ENCODE measurements at regions not wholly inside any gene's neighbourhood (a gene's known extent, or its start where the extent isn't known, plus 50 kb on each side); places are given as distances from the start of the nearest gene placed in this dataset.

DNA sequence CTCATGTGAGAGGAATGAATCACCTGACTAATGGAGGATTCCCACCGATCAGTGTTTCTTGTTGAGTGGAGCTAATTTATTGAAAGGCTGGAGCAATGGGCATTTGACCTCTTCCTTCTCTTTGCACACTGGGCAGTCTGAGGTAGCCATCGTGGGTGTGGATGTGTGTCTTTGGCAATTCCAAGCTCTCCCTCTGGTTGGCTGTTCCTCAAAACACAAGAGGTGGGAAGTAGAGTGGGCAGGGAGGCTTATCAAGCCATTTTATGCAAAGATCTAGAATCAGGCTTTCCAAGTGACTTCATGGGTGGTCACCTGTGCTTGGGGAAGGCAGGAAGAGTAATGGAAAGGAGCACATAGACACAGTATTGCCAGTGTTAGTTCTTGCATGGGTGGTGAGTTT, 154.8 kb downstream of the INSIG2 start:
- FAIRE-seq (no peak), ATAC-seq (no peak), DNase-seq (ENCODE audit: low read depth in 1 of 2, low spot score in 1 of 2) (no peak)
- Histone ChIP-seq H3K4me1 (no peaks in the 10 kb centered on the region), H3K27ac (no peak overlapping the region), H3K4me3 (no peak overlapping the region), H3K9me3 (no peaks in the 10 kb centered on the region), H3K4me2 (no peak overlapping the region)
- 4% methylated on average over 2 of the region's 2 CpGs for WGBS (ENCODE audit: missing lambda C conversion rate)
- TF ChIP-seq HEYL (CRISPR knock-in tag; IDR thresholded peaks at IDR 0.05) (no peak), GATA3 (IDR thresholded peaks at IDR 0.05; ENCODE audit: borderline replicate concordance) (no peak), ZSCAN20 (CRISPR knock-in tag; IDR thresholded peaks at IDR 0.05) (no peak), RFX5 (IDR thresholded peaks at IDR 0.05) (no peak), SMC3 (IDR thresholded peaks at IDR 0.05) (no peak), HOXA7 (CRISPR knock-in tag; IDR thresholded peaks at IDR 0.05) (no peak), NR3C1 (IDR thresholded peaks at IDR 0.05) (no peak), TP53 (CRISPR knock-in tag; IDR thresholded peaks at IDR 0.05) (no peak), CBX8 (IDR thresholded peaks at IDR 0.05) (no peak), CEBPB (IDR thresholded peaks at IDR 0.05) (no peak), NPAS2 (CRISPR knock-in tag; IDR thresholded peaks at IDR 0.05; ENCODE audit: borderline replicate concordance) (no peak), KDM5A (IDR thresholded peaks at IDR 0.05) (no peak), HDAC2 (IDR thresholded peaks at IDR 0.05) (no peak), EP300 (IDR thresholded peaks at IDR 0.05) (no peak), SREBF2 (IDR thresholded peaks at IDR 0.05) (no peak), TFCP2L1 (CRISPR knock-in tag; IDR thresholded peaks at IDR 0.05) (no peak), USF2 (IDR thresholded peaks at IDR 0.05) (no peak)
- TF ChIP-seq, protein P1, sequence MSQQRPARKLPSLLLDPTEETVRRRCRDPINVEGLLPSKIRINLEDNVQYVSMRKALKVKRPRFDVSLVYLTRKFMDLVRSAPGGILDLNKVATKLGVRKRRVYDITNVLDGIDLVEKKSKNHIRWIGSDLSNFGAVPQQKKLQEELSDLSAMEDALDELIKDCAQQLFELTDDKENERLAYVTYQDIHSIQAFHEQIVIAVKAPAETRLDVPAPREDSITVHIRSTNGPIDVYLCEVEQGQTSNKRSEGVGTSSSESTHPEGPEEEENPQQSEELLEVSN (IDR thresholded peaks at IDR 0.05; ENCODE audit: borderline replicate concordance, low read depth), result no peak
- CTCF ChIA-PET, result interaction anchor here (1.4 kb wide), 1 partner anchor 613 kb away, joined by 4 read pairs; no protein-coding TSS in a partner anchor
- POLR2A ChIA-PET, result no interaction called here

- ChIA-PET CTCF (interaction anchor here (0.8 kb wide), 1 partner anchor 622 kb away, joined by 4 read pairs; no protein-coding TSS in a partner anchor), POLR2A (no interaction called here)
- DNase-seq (ENCODE audit: low read depth in 1 of 2, low spot score in 1 of 2), result no peak
- 0% methylated on average over 2 of the region's 2 CpGs for WGBS (ENCODE audit: missing lambda C conversion rate)
- no peak for ATAC-seq
- Histone ChIP-seq H3K4me1 (no peaks in the 10 kb centered on the region), H3K4me2 (no peak overlapping the region), H3K4me3 (no peak overlapping the region), H3K9me3 (no peaks in the 10 kb centered on the region), H3K27ac (no peak overlapping the region)
- TF ChIP-seq, protein P2, sequence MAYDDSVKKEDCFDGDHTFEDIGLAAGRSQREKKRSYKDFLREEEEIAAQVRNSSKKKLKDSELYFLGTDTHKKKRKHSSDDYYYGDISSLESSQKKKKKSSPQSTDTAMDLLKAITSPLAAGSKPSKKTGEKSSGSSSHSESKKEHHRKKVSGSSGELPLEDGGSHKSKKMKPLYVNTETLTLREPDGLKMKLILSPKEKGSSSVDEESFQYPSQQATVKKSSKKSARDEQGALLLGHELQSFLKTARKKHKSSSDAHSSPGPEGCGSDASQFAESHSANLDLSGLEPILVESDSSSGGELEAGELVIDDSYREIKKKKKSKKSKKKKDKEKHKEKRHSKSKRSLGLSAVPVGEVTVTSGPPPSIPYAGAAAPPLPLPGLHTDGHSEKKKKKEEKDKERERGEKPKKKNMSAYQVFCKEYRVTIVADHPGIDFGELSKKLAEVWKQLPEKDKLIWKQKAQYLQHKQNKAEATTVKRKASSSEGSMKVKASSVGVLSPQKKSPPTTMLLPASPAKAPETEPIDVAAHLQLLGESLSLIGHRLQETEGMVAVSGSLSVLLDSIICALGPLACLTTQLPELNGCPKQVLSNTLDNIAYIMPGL (CRISPR knock-in tag; IDR thresholded peaks at IDR 0.05; ENCODE audit: borderline replicate concordance), result no peak
- TF ChIP-seq MAX (IDR thresholded peaks at IDR 0.05) (no peak), MAFK (IDR thresholded peaks at IDR 0.05; ENCODE audit: partially characterized antibody) (no peak), RNF2 (IDR thresholded peaks at IDR 0.05; ENCODE audit: borderline replicate concordance, low read depth) (no peak), POLR2AphosphoS2 (conservative IDR thresholded peaks at IDR 0.05; ENCODE audit: low read length) (no peak), RARB (CRISPR knock-in tag; IDR thresholded peaks at IDR 0.05) (no peak), ZFP36 (IDR thresholded peaks at IDR 0.05; ENCODE audit: borderline replicate concordance, partially characterized antibody) (no peak)
- no peak for FAIRE-seq
Measured at GRCh38 chr2:118242216-118242615, 153.9 kb downstream of the INSIG2 start.
